ENCODE measurements at regions not wholly inside any gene's neighbourhood (a gene's known extent, or its start where the extent isn't known, plus 50 kb on each side); places are given as distances from the start of the nearest gene placed in this dataset.

DNA sequence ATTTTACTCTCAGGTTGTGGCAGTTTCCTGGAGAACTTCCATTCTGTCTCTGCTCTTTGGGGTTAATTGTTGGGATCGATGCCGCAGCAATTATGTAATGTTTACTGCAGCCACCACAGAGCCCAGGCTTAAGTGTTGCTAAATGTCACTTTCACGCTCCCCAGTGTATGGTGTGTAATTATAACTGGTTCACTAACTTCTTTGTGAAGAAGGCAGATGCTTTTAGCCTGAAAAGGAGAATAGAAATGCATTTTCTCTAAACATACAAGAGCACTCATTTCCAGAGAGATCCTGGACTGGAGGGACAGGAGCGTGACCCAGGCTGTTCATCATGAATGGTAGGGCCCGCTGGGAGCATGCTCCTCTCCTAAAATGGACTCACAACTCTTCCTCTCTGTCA lies 132.2 kb upstream of the PLET1 start:
- no peak for TF ChIP-seq POLR2AphosphoS5 (IDR thresholded peaks at IDR 0.05; ENCODE audit: low read depth, low read length)
- TF ChIP-seq POLR2A (IDR thresholded peaks at IDR 0.05; ENCODE audit: low read depth, low read length) = no peak
- no peak for TF ChIP-seq TAF1 (IDR thresholded peaks at IDR 0.05; ENCODE audit: low read depth, low read length)
- no peak for TF ChIP-seq PAX5 (IDR thresholded peaks at IDR 0.05; ENCODE audit: insufficient read depth, low read length, severe bottlenecking)
- TF ChIP-seq SPI1 (IDR thresholded peaks at IDR 0.05; ENCODE audit: low read depth, low read length) = no peak
- no peak for TF ChIP-seq POU2F2 (IDR thresholded peaks at IDR 0.05; ENCODE audit: low read depth, low read length)

All from GM12891 (cell line).